ENCODE measurements at regions not wholly inside any gene's neighbourhood (a gene's known extent, or its start where the extent isn't known, plus 50 kb on each side); places are given as distances from the start of the nearest gene placed in this dataset.

- Histone ChIP-seq H3K79me1 (ENCODE audit: low read depth in 1 of 2, low read length in 2 of 2) (no peaks in the 10 kb centered on the region), H2BK120ac (ENCODE audit: low read depth, low read length) (no peak overlapping the region), H4K8ac (ENCODE audit: low read depth in 2 of 2, low read length in 2 of 2) (no peak overlapping the region), H3K36me3 (ENCODE audit: control insufficient read depth, insufficient read depth, low read length) (no peaks in the 10 kb centered on the region), H3K14ac (replicated peaks; ENCODE audit: low read depth, low read length) (no peak overlapping the region), H4K5ac (ENCODE audit: low read depth, low read length) (no peak overlapping the region), H2BK15ac (ENCODE audit: low read depth, low read length) (no peak overlapping the region), H3K56ac (ENCODE audit: extremely low read depth, insufficient read depth, low read length) (no peak overlapping the region), H4K91ac (ENCODE audit: insufficient read depth, low read depth, low read length) (no peak overlapping the region), H2AK9ac (replicated peaks; ENCODE audit: low read depth, low read length, poor library complexity) (no peak overlapping the region), H2AK5ac (ENCODE audit: low read depth, low read length) (no peak overlapping the region), H2BK5ac (ENCODE audit: low read depth, low read length, poor library complexity, severe bottlenecking) (no peak overlapping the region), H2BK20ac (ENCODE audit: low read depth, low read length) (no peak overlapping the region), H3K9me1 (ENCODE audit: insufficient read depth, low read length) (no peaks in the 10 kb centered on the region), H3K4ac (ENCODE audit: low read depth, low read length) (no peak overlapping the region), H3K9ac (ENCODE audit: low read depth, low read length) (no peak overlapping the region), H3K4me3 (ENCODE audit: insufficient read depth, low read depth, low read length) (no peak overlapping the region), H3K18ac (ENCODE audit: low read depth, low read length) (no peak overlapping the region), H3K4me1 (ENCODE audit: control insufficient read depth, insufficient read depth, low read length) (peaks cover 10% of the 10 kb centered on the region), H3K27me3 (ENCODE audit: control insufficient read depth, insufficient read depth, low read length) (no peaks in the 10 kb centered on the region), H3K9me3 (ENCODE audit: control insufficient read depth, insufficient read depth, low read length) (no peaks in the 10 kb centered on the region), H3K27ac (ENCODE audit: insufficient read depth, low read length) (no peak overlapping the region), H3K23ac (ENCODE audit: low read depth, low read length) (no peak overlapping the region), H3K4me2 (ENCODE audit: low read depth, low read length) (no peak overlapping the region), H4K20me1 (ENCODE audit: insufficient read depth, low read length) (no peaks in the 10 kb centered on the region), H2AFZ (replicated peaks; ENCODE audit: low read length, poor library complexity) (no peak overlapping the region)
- dilution Hi-C loops (cut with HindIII; ENCODE audit: low sequenced_read_pairs, unreplicated experiment) (no loop called here), in situ Hi-C loops (cut with MboI; ENCODE audit: low sequenced_read_pairs) (no loop called here), intact Hi-C loops (cut with micrococcal nuclease) (no loop called here)
- ATAC-seq (ENCODE audit: low read depth), result no peak
- CTCF ChIA-PET, result interaction anchor here (1.6 kb wide), 1 partner anchor 10 kb away, joined by 4 read pairs; no protein-coding TSS in a partner anchor
- no TSS peak for BruUV-seq (replicated peaks)
- WGBS, 2 experiments (ENCODE audit: extremely low coverage in 2 of 2, insufficient read length in 1 of 2), result 88% methylated on average over 5 of the region's 6 CpGs; no CpG with 5 or more reads in 1 of the 2 experiments
- POLR2A ChIA-PET (ENCODE audit: unreplicated experiment), result no interaction called here
- TF ChIP-seq RAD21 (IDR thresholded peaks at IDR 0.05; ENCODE audit: low read length) (no peak), RCOR1 (IDR thresholded peaks at IDR 0.05; ENCODE audit: insufficient replicate concordance, low read length) (no peak), USF2 (IDR thresholded peaks at IDR 0.05; ENCODE audit: low read depth, low read length) (no peak), POLR2A (IDR thresholded peaks at IDR 0.05; ENCODE audit: low read depth, low read length) (no peak), SMC3 (IDR thresholded peaks at IDR 0.05; ENCODE audit: low read depth, low read length) (no peak), MXI1 (IDR thresholded peaks at IDR 0.05; ENCODE audit: borderline replicate concordance, low read depth, low read length) (no peak), CTCF (conservative IDR thresholded peaks at IDR 0.05; ENCODE audit: low read depth, low read length) (no peak), CHD1 (IDR thresholded peaks at IDR 0.05; ENCODE audit: low read depth, low read length) (no peak), MAFK (IDR thresholded peaks at IDR 0.05; ENCODE audit: low read depth, low read length) (no peak), FOS (IDR thresholded peaks at IDR 0.05; ENCODE audit: low read depth, low read length) (no peak), RFX5 (IDR thresholded peaks at IDR 0.05; ENCODE audit: low read depth, low read length) (no peak), MAZ (IDR thresholded peaks at IDR 0.05; ENCODE audit: borderline replicate concordance, low read depth, low read length) (no peak), CEBPB (IDR thresholded peaks at IDR 0.05; ENCODE audit: low read depth, low read length) (no peak), NFE2L2 (IDR thresholded peaks at IDR 0.05; ENCODE audit: low read depth, low read length) (no peak), BHLHE40 (IDR thresholded peaks at IDR 0.05; ENCODE audit: low read depth, low read length) (no peak), ELK1 (IDR thresholded peaks at IDR 0.05; ENCODE audit: borderline replicate concordance, low read depth, low read length) (no peak)
- no peak for DNase-seq
Observed at GRCh38 chr7:116142850-116143249, 67.5 kb upstream of the TES start.
